GM19035 (cell line): ENCODE measurements at regions not wholly inside any gene's neighbourhood (a gene's known extent, or its start where the extent isn't known, plus 50 kb on each side); places are given as distances from the start of the nearest gene placed in this dataset.

ENCODE experiments used
- ATAC-seq: cut with Tn5 transposase; IDR thresholded peaks from one replicate; pipeline ENCODE4 v1.9.1; 2021; ENCODE audit not compliant: unreplicated experiment

GRCh38 chr3:174767853-174768382 lies 91.2 kb upstream of the NAALADL2 start:
- ATAC-seq, result no peak

- ATAC-seq, result no peak
These were observed 90.0 kb upstream of the NAALADL2 start for GRCh38 chr3:174769171-174769570.

GRCh38 chr3:174775603-174776002 lies 83.5 kb upstream of the NAALADL2 start:
- ATAC-seq, result no peak

- no peak for ATAC-seq
These were observed 83.0 kb upstream of the NAALADL2 start for GRCh38 chr3:174776123-174776522.

- ATAC-seq, result no peak
These were observed 82.5 kb upstream of the NAALADL2 start for GRCh38 chr3:174776636-174777035.

- no peak for ATAC-seq
These were observed 81.3 kb upstream of the NAALADL2 start for GRCh38 chr3:174777813-174778212.

- ATAC-seq, result no peak
These were observed 75.6 kb upstream of the NAALADL2 start for GRCh38 chr3:174783502-174783901.

- no peak for ATAC-seq
These were observed 74.8 kb upstream of the NAALADL2 start for GRCh38 chr3:174784206-174784934.

GRCh38 chr3:174786825-174787224 lies 72.3 kb upstream of the NAALADL2 start:
- no peak for ATAC-seq

- ATAC-seq, result no peak
These were observed 68.0 kb upstream of the NAALADL2 start for GRCh38 chr3:174791161-174791560.

GRCh38 chr3:174792864-174793263 lies 66.3 kb upstream of the NAALADL2 start:
- no peak for ATAC-seq
